GM12865 (cell line): ENCODE measurements at regions not wholly inside any gene's neighbourhood (a gene's known extent, or its start where the extent isn't known, plus 50 kb on each side); places are given as distances from the start of the nearest gene placed in this dataset.

ENCODE experiments used
- DNase-seq: peaks from one replicate; pipeline ENCODE4 v3.0.0; 2010; ENCODE audit warnings: low read depth
- H3K4me3 ChIP-seq: 2 replicates; pipeline ENCODE4 v1.5.1; 2011; ENCODE audit warnings: mild to moderate bottlenecking, low read depth, low read length, control low read depth
- TF ChIP-seq, protein P1 (sequence below): IDR thresholded peaks from 2 replicates; pipeline ENCODE4 v1.5.1; 2011; ENCODE audit warnings: low read length, control low read depth, low read depth, inconsistent platforms; ENCODE audit not compliant: insufficient read depth; ENCODE audit errors: missing control alignments

DNA sequence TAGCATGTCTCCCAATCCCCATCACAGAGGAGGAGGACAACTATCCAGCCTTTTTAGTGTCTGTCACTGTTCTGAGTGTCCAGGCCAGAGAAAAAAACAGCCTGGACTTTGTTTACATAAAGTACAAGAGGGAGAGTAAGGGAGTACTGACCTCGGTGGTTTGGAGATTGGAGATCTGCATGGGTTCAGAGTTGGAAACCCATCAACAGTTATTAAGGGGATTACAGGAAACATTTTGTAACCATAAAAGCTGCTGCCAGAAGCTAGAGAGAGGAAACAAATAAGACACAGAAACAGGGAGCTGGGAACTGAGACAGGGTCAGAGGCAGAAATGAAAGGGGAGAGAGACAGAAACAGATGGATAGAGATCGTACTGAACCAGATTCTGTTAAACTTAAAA is 131.5 kb upstream of the CTTNBP2NL start:
- TF ChIP-seq, protein P1, sequence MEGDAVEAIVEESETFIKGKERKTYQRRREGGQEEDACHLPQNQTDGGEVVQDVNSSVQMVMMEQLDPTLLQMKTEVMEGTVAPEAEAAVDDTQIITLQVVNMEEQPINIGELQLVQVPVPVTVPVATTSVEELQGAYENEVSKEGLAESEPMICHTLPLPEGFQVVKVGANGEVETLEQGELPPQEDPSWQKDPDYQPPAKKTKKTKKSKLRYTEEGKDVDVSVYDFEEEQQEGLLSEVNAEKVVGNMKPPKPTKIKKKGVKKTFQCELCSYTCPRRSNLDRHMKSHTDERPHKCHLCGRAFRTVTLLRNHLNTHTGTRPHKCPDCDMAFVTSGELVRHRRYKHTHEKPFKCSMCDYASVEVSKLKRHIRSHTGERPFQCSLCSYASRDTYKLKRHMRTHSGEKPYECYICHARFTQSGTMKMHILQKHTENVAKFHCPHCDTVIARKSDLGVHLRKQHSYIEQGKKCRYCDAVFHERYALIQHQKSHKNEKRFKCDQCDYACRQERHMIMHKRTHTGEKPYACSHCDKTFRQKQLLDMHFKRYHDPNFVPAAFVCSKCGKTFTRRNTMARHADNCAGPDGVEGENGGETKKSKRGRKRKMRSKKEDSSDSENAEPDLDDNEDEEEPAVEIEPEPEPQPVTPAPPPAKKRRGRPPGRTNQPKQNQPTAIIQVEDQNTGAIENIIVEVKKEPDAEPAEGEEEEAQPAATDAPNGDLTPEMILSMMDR = no peak
- H3K4me3 ChIP-seq = no peak overlapping the region
- DNase-seq = no peak

- TF ChIP-seq, protein P1 = no peak
Observed at GRCh38 chr1:112265931-112266330, 130.1 kb upstream of the CTTNBP2NL start.

DNA sequence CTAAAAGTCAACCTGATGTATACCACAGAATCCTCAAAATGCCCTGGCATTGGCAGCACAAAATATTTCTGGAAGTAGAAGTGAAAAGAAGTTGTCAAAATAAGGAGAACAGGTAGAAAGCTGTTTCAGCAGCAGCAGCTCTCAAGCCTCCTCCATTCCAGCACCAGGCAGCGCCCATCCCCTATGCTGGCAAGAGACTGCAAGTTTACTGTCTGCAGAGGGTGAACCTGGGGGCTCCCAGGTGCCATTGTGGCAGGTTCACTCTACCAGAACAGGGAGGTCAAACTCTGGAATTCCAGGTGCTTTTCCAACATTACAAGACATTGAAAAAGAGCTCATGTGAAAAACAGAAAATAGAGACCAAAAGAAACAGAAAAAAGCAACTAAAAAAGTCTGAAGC is 128.8 kb upstream of the CTTNBP2NL start:
- TF ChIP-seq, protein P1 = no peak
- no peak overlapping the region for H3K4me3 ChIP-seq
- DNase-seq = no peak

More at GRCh38 chr1:112265931-112266330, 130.1 kb upstream of the CTTNBP2NL start:
- H3K4me3 ChIP-seq = no peak overlapping the region
- no peak for DNase-seq

DNA sequence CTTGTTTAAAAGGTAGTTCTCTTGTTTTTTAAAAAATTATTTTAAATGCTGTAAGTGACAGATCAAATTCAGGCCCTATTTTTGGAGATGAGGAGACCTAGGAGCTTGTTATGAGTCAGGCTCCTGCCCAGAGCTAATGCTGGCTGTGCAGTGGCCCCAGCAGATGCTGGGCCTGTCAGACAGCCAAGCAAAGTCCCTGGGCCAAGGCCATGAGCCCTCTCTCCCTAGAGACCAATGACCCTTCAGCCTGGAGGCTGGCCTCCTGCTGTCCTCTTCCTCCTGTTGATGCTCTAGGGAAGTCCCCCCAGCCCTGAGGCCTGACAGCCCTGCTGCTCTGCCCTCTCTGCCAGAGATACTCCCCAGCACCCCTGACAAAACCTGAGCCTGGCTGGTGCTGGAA is 128.1 kb upstream of the CTTNBP2NL start:
- H3K4me3 ChIP-seq = no peak overlapping the region
- TF ChIP-seq, protein P1 = no peak
- DNase-seq = peak; percentile 15

DNA sequence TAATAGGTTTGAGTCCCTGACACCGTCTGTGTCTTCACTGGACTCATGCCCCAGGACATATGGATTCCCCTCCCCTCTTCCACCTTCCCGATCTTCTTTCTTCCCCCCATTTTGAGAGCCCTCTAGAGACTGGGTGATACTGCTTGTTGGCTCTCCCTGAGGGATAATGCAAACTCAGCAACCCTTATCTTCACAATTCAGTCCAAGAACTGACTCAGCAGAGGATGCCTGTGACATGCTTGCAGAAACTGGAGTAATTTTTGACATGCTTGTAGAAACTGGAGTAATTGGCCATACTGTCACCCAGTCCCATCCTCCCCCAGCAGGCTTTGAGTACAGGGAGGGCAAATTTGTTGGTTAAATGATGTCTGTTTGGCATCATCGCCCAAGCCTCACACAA is 127.6 kb upstream of the CTTNBP2NL start:
- TF ChIP-seq, protein P1 = no peak
- DNase-seq = no peak
- H3K4me3 ChIP-seq = no peak overlapping the region

DNA sequence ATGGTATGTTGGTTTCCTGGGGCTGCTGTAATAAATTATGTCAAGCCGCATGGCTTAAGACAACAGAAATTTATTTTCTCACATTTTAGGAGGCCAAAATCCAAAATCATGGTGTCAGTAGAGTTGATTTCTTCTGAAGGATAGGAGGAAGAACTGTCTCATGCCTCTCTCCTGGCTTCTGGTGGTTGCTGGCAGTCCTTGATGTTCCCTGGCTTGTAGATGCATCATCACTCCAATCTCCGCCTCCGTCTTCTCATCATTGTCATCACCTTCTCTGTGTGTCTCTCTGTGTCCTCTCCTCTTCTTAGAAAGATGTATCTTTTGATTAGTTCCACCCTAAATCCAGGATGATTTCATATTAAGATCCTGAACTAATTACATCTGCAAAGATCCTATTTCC is 124.7 kb upstream of the CTTNBP2NL start:
- TF ChIP-seq, protein P1 = no peak
- no peak overlapping the region for H3K4me3 ChIP-seq
- no peak for DNase-seq

DNA sequence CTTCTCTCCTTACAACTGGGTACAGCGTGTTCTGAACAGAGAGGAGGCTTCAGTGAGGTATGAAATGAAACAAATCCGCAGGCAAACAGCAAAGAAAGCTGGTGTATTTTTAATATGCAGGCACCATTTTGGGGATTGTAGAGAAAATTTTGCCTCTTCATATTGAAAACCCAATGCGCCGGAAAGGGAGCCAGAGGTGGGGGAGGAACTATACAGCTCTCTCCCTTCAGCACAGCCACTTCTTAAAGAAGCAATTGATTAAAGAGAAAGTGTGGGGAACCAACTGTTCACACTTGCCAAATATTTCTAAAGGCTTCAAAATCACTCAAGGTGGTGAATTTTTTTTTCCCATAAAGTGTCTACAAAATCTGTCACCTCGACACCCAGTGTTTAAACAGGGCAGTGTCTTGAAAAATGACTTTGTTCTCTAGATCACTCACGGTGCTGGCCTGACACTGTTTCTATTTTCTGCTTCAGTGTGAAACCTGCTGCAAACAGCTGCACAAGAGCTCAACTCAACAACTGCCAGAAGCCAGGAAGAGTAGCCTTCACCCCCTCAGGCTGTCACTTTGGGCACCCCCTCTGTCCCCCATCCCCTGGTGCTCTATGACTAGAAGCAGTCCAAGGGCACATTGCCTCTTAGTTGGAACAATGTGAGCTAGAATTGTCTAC is 123.8 kb upstream of the CTTNBP2NL start:
- DNase-seq = peak; percentile 47
- TF ChIP-seq, protein P1 = no peak
- no peak overlapping the region for H3K4me3 ChIP-seq
